GM19025 (cell line): ENCODE measurements at regions not wholly inside any gene's neighbourhood (a gene's known extent, or its start where the extent isn't known, plus 50 kb on each side); places are given as distances from the start of the nearest gene placed in this dataset.

Experiments
- ATAC-seq: cut with Tn5 transposase; IDR thresholded peaks from one replicate; pipeline ENCODE4 v1.9.1; 2021; ENCODE audit warnings: mild to moderate bottlenecking, low read depth, moderate library complexity; ENCODE audit not compliant: unreplicated experiment

DNA sequence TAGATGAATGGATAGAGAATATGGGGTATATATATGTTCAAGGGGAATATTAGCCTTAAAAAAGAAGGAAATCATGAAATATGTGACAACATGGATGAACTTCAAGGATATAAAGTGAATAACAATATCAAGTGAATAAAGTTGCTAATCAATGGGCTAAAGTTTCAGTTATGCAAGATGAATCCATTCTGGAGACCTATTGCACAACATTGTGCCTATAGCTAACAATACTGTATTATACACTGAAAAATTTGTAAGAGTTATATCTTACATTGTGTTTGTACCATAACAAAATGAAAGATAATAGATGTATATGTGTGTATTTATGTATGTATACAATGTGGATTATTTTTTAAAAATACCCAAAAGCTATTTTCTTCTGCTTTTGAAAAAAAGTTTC is 96.3 kb upstream of the DPYD start:
- ATAC-seq: no peak

DNA sequence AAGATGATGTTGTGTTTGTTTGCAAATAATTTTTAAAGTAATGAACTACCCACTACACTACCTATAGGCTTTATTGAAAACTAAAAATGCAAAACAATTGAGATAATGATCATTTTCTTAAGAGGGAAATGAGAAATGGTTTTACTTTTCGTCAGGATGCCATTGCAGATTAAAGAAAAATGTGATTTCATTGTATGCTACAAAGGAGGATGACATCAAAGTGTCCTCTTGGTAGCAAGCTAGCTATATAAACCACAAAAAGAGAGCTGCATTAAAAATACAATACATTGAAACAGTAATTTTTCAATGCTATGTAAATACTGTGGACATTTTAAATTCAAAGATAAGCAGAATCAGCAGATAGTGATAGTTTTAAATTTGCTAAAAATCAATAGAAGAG is 87.5 kb upstream of the DPYD start:
- ATAC-seq: no peak

DNA sequence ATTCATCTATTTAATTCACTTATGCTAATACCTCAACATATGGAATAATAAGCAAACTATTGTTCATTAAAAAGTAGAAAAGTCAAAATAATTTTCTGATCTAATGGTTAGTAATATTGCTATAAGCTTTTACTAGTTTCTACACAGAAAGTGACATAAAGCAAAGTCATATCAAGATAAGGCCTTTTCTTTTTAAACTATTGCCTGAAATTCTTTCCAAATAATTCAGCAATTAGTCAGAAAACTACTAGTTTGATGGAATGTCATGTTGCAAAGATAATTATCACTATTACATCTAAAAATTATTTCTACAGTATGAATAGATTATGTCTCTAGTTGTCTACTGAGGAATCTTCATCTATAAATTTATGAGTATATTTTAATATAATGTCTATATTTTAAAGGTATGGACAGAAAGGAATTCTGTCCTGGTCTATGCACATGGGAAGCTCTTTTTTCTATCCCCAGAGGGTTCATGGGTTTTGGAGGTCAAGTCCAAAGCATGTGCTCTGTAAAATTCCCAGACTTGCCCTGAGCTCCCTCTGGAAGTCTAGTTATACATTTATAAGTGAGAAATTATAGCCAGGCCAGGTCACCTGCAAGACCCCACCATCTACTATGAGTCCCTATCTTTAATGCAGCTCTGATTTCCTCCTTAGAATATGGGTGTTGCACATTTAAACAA is 84.6 kb upstream of the DPYD start:
- ATAC-seq: no peak

DNA sequence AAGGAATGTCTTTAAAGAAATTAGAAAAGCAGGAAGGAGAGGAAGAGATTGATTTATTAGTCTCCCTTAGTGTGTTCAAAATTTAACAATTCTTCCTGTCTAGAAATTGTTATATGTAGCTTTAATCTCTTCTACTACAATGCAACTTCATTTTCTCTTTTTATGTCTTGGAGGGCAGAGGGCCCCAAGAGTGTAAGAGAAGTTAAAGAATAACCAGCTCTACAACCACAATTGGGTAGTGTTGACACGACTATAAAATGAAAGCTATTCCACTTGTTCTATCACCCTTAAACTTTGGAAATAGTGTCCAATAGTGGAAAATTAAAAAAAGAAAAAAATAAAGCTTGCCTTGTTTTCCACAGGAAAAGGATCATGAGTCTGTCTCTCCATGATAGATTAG is 82.6 kb upstream of the DPYD start:
- ATAC-seq: no peak

DNA sequence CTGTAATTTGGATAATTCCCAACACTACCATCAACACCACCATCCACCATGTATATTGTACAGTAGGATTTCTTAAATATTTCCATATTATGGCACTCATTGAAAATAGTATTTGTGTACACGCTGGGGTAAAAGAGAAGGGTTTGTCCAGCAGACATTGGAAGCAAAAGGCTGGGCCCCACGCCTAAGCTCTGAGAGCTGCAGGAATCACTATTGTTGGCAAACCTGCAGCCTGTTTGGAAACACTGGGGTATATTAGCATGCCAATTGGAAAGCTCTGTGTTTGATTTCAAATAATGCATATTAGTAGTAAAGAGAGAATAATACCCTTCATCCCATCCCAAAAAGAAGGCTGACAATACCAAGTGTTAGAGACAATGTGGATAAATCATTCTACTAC is 81.5 kb upstream of the DPYD start:
- no peak for ATAC-seq

DNA sequence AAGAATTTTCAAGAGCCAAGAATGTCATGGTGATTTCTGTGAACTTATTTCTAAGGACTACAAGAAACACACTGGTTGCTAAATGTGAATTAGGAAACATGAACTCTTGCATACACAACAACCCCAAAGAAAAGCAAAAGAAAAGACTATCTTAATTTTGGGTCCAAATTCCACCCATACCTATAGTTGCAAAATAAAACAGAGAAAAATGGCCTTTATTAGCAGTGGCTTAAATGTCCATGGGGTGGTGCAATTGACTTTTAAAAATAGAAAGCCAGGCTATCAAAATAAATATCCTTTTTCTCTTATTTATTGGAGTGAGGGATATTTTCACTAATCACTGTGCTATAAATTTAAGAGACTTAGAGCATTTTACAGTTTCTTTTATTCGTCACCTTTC is 80.9 kb upstream of the DPYD start:
- no peak for ATAC-seq

DNA sequence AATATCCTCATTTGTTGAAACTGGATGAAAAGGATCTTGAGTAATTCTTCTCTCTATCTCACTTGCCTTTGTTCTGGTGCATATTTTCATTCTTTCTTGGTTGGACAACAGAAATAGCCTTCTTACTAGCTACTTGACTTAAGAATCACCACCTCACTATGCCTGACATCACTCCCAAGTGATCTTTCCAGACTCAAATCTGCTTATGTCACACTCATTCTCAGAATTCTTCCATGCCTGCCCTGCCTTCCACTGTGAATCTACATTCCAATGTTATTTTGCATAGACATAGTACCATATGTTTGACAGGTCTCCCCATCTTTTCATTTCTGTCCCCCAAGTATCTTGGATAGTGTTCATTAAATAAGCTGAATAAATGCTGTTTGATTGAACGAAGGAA is 78.5 kb upstream of the DPYD start:
- no peak for ATAC-seq

DNA sequence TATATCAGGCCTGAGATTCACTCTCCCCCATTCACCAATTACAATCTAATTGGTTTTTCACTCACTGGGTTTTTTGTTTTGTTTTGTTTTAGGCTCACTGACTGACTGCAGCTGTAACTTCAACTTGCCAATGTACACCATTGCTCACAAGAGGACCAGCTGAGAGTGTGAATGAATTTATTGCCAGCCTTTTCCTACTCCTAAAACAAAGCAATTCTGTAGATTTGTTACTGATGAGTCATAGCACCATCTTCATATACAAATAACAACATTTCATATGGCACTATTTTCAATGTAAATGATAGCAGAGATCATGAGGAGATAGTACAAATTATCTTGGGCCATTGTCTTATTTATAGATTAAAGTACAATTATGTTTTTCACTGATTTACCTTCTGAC is 76.0 kb upstream of the DPYD start:
- ATAC-seq: no peak

DNA sequence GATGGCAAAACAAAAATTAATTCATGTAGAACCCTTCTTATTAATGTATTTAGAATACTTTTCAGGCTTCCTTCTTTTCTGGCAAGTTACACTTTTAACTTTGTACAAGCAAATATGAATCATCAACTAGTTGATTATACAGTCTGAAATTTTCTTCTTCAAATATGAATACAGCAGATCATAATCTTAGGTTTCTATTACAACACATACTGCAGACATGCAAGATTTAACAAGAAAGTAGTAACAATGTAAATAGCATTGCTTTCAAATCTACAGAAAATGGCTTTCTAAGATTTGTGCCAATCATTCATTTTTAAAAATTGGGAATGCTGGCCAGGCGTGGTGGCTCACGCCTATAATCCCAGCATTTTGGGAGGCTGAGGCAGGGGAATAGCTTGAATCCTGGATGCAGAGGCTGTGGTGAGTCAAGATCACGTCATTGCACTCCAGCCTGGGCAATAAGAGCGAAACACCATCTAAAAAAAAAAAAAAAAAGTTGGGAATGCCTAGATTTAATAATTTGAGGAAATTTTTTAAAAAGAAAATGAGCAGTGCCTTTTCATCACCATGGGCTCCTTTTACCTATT is 68.4 kb upstream of the DPYD start:
- no peak for ATAC-seq

DNA sequence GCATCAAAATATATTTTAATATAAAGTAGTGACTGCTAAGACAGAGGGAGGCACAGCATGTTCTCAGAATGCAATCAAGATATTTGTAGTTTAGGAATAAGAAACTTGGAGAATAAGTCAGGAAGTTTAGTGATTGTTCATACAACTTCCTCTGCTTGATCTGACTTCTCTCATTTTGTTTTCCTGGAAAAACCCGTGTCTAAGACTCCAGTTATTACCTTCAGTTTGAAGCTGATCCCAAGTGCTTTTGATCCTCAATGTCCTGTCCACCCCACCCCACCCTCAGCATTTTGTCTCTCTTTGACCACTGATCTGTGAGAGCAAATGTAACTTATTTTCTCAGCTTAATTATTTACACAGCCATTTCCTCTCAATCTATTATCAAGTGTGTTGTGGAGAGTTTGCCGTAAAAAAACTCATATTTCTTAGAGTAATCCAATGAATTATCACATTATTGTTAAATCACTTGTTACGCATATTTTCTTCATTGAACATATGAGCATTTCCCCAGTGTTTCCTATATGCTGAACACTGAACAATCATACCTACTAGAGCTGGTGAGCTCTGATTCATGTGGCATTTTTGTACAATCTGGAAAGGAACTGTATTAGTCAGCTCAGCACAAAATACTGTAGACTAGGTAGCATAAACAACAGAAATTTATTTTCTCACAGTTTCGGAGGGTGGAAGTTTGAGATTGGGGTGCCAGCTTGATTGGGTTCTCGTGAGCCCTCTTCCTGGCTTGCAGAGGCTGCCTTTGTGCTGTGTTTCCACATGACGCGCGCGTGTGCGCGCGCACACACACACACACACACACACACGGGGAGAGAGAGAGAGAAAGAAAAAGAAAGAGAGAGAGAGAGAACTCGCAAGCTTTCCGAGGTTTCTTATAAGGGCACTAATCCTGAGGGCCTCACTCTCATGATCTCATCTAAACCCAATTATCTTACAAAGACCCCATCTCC is 65.5 kb upstream of the DPYD start:
- ATAC-seq: no peak

DNA sequence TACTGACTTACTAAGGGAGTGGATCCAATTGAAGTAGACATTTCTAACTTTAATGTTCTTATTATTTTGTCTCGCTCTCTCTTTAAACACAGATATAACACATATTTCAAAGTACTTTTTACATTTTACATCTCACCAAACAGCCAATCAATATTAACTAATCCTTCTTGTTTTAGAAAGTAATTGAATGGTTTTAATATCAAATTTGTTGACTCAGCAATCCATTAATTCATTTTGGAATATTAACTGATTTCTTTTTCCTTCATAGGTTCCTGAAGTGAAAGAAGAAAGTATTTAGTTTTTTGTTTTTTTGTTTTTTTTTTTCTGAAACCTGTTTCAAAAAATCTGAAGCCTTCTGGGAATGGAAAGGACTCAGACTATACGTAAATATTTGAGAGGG is 62.3 kb upstream of the DPYD start:
- ATAC-seq: no peak

DNA sequence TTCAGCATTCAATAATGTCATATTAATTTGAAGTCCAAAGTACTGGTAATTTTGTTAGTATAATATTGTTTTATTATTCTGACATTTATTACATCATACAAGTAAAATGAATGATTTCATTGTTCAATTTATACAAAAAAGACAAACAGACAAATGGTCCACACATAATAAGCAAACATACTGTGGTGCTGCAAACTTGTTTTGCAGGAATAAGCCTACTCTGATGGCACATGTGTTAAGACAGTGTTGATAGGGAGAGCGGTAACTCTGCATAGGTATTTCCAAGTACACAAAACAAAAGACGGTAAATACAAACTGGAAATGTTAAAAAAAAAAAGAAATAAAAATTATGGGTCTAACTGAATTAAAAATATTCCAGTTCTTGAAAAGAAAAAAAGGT is 59.7 kb upstream of the DPYD start:
- no peak for ATAC-seq

DNA sequence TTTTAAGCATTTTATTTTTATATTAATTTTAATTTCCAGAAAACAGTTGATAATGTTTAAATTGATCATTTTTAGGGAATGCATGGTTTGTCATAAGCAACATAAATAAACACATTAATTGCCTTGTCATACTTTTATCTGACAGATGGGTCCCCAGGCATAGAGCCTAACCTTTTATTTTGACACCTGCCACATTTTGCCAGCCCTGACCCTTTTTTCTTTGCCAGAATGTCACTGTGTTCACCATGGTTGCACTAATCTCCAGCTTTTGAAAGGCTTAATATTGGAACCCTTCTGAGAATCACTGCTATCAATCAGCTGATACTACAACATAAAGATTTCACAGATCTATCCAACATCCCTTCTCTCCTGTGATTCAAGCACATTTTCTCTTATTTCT is 56.0 kb upstream of the DPYD start:
- no peak for ATAC-seq
